DMS 273 (cell line): ENCODE measurements at regions not wholly inside any gene's neighbourhood (a gene's known extent, or its start where the extent isn't known, plus 50 kb on each side); places are given as distances from the start of the nearest gene placed in this dataset.

Experiments used
- DNase-seq: peaks from one replicate; lab custom pipeline; 2025; ENCODE audit not compliant: unreplicated experiment; lab: John Stamatoyannopoulos, UW

GRCh38 chr16:5838071-5838470, 740.5 kb upstream of the EEF2KMT start:
- DNase-seq, result no peak

- DNase-seq, result no peak
Observed at GRCh38 chr16:5837007-5837670, 739.5 kb upstream of the EEF2KMT start.

GRCh38 chr16:5835876-5836275, 738.3 kb upstream of the EEF2KMT start:
- DNase-seq, result no peak

- DNase-seq, result no peak
Observed at GRCh38 chr16:5826332-5826731, 728.7 kb upstream of the EEF2KMT start.

- DNase-seq, result no peak
Observed at GRCh38 chr16:5820472-5820871, 722.9 kb upstream of the EEF2KMT start.

GRCh38 chr16:5815570-5816237, 718.1 kb upstream of the EEF2KMT start:
- no peak for DNase-seq

GRCh38 chr16:5801396-5801795, 703.8 kb upstream of the EEF2KMT start:
- DNase-seq, result no peak

- no peak for DNase-seq
Observed at GRCh38 chr16:5793556-5793955, 696.0 kb upstream of the EEF2KMT start.

- no peak for DNase-seq
Observed at GRCh38 chr16:5791011-5791657, 693.5 kb upstream of the EEF2KMT start.

GRCh38 chr16:5790512-5790911, 692.9 kb upstream of the EEF2KMT start:
- no peak for DNase-seq

- no peak for DNase-seq
Observed at GRCh38 chr16:5789033-5789432, 691.4 kb upstream of the EEF2KMT start.

- DNase-seq, result no peak
Observed at GRCh38 chr16:5781436-5781835, 683.8 kb upstream of the EEF2KMT start.

GRCh38 chr16:5776876-5777275, 679.3 kb upstream of the EEF2KMT start:
- no peak for DNase-seq

GRCh38 chr16:5775916-5776315, 678.3 kb upstream of the EEF2KMT start:
- no peak for DNase-seq

GRCh38 chr16:5770118-5770517, 672.5 kb upstream of the EEF2KMT start:
- DNase-seq, result no peak

GRCh38 chr16:5769513-5769912, 671.9 kb upstream of the EEF2KMT start:
- DNase-seq, result no peak

- no peak for DNase-seq
Observed at GRCh38 chr16:5768445-5768844, 670.9 kb upstream of the EEF2KMT start.

- no peak for DNase-seq
Observed at GRCh38 chr16:5763176-5763575, 665.6 kb upstream of the EEF2KMT start.

- no peak for DNase-seq
Observed at GRCh38 chr16:5762362-5762761, 664.8 kb upstream of the EEF2KMT start.

- no peak for DNase-seq
Observed at GRCh38 chr16:5761592-5761991, 664.0 kb upstream of the EEF2KMT start.

- no peak for DNase-seq
Observed at GRCh38 chr16:5758281-5758680, 660.7 kb upstream of the EEF2KMT start.

GRCh38 chr16:5756969-5757368, 659.4 kb upstream of the EEF2KMT start:
- DNase-seq, result peak; percentile 1
